Muscle of arm (tissue), 1 donor: ENCODE measurements at regions not wholly inside any gene's neighbourhood (a gene's known extent, or its start where the extent isn't known, plus 50 kb on each side); places are given as distances from the start of the nearest gene placed in this dataset.

Experiments
- DNase-seq: peaks from one replicate; pipeline ENCODE4 v3.0.0-alpha.2; 2013

GRCh38 chr16:51723036-51723724 lies 572.1 kb upstream of the SALL1 start:
- no peak for DNase-seq

DNA sequence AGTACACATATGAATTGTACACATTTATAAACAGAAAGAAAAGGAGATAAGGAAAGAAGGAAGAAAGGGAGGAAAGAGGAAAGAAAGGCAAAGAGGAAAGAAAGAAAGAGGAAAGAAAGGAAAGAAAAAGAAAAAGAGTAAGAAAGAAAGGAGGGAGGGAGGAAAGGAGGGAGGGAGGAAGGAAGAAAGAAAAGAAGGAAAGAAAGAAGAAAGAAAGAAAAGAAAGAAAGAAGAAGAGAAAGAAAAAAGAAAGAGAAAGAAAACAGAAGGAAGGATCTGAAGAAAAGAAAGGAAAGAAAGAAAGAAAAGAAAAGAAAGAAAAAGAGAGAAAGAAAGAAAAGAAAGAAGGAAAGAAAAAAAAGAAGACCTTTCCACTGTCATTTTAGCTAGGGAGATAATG lies 571.4 kb upstream of the SALL1 start:
- DNase-seq: no peak

DNA sequence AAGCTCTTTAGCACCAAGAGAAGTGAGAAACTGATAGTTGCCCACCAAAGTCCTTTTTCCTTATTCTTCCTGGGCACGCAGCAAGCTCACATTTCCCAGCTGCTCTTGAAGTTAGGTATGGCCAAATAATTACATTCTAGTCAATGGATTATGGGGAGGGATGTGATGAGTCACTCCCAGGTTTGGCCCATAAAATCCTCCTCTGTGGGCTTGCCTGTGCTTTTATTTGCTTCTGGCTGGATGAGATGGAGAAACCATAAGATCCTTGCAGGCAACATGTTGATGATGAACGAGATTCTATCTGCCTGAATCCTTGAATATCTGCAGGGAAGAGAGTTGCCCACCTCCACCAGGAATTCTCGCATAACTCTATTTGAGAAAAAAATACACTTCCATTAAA lies 568.3 kb upstream of the SALL1 start:
- DNase-seq: no peak

- no peak for DNase-seq
These were observed 565.1 kb upstream of the SALL1 start for GRCh38 chr16:51716195-51716594.

GRCh38 chr16:51713502-51713901 lies 562.4 kb upstream of the SALL1 start:
- DNase-seq: no peak

GRCh38 chr16:51710905-51711563 lies 560.0 kb upstream of the SALL1 start:
- DNase-seq: no peak

GRCh38 chr16:51710186-51710585 lies 559.1 kb upstream of the SALL1 start:
- no peak for DNase-seq

GRCh38 chr16:51708861-51709260 lies 557.8 kb upstream of the SALL1 start:
- no peak for DNase-seq

DNA sequence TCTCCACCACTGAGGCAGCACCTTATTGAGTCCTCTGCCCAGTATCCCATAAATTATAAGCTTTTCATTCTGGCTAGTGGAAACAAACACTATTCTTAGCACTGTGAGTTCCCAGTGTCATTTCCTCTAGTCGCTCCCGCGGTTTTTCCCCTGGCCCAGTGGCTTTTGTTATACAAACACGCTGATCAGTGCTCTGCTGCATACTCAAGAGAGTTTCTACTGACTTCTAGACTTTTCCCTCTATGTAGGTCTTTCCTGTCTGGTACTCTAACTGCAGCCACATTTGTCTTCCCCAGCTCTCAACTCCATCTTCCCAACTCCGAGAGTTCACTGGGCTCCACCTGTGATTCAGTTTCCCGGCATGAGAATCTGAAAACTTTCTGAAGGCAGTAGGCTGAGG lies 556.6 kb upstream of the SALL1 start:
- DNase-seq: no peak

DNA sequence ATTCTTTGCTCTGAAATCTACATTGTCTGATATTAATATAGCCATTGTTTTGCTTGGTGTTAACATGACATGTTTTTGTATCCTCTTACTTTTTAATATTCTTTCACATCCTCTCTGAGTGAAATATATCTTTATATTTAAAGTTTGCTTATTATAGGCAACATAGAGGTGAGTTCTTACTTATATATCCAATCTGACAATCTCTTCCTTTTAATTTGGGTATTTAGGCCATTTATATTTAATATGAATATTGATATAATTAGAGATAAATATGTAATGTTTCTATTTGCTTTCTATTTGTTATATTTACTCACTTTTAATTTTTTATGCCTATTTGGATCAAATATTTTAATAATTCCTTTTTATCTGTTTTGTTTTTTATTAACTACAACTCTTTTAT lies 554.1 kb upstream of the SALL1 start:
- no peak for DNase-seq

- no peak for DNase-seq
These were observed 550.0 kb upstream of the SALL1 start for GRCh38 chr16:51701025-51701424.

GRCh38 chr16:51699686-51700396 lies 548.8 kb upstream of the SALL1 start:
- DNase-seq: no peak

- DNase-seq: no peak
These were observed 547.6 kb upstream of the SALL1 start for GRCh38 chr16:51698647-51699046.

GRCh38 chr16:51697454-51697853 lies 546.4 kb upstream of the SALL1 start:
- DNase-seq: no peak

GRCh38 chr16:51696376-51696775 lies 545.3 kb upstream of the SALL1 start:
- no peak for DNase-seq

DNA sequence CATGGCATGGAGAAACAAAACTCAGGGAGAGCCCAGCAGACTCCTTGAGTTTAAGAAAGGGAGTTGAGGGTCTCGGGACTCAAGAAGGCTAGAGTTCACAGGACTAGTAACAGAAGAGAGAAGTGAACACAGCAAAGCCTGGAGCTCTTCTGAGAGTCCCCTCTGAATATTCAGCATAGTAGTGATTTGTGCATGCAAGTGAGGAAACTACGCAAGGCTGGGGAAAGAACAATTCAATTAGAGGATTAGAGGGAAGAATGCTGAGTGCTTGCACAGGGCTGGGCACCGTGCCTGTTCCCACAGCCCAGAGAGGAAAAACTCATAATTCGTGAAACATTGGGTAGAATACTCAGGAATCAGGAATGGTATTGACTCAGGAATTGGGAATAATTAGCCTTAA lies 540.0 kb upstream of the SALL1 start:
- no peak for DNase-seq

DNA sequence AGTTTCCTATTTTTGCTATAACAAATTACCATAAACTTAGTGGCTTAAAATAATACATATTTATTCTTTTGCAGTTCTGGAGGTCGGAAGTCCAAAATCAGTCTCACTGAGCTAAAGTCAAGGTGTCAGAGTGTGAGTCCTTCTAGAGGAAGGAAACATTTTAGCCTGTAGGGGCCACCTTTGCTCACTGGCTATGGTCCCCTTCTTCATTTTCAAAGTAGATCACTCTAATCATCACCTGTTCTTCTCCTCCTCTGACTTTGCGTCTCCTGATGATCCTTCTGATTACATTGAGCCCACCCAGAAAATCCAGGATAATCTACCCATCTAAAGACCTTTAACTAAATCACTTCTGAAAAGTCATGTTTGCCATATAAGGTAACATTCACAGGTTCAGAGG lies 534.4 kb upstream of the SALL1 start:
- no peak for DNase-seq

DNA sequence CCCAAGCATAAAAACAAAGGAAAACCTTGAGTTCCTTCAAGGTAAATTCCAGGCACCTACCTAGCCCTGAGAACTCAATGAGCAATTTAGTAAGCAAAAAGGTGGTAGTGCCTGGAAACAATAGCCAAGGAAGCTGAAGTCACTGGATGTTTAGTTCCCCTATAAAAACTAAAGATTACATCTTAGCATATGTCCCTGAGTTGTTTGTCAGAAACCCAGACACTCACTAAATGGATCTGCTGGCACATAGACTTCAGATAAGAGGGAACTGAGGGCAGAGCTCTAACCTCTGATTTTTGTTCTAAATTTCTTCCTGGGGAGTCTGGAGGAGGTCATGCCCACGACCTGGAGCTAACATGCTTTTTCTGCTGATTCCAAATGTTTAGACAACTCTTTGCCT lies 532.8 kb upstream of the SALL1 start:
- no peak for DNase-seq

DNA sequence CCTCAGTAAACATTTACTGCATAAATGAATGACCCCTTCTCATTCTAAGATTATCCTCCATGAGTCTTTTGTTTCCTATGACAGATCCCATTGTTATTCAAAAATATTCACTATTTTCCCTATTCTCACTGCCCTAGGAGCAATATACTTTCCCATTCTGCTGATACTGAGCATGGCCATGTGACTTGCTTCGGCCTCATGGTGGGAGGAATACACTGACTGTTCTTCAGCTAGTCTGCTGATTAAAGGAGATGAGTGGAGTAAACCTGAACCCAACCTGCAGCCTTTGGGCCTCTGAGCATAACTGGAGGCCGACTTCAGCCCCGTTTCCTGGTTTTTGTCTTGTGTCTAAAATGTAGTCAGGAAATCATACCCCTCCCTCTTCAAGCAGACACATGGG lies 531.8 kb upstream of the SALL1 start:
- DNase-seq: no peak

DNA sequence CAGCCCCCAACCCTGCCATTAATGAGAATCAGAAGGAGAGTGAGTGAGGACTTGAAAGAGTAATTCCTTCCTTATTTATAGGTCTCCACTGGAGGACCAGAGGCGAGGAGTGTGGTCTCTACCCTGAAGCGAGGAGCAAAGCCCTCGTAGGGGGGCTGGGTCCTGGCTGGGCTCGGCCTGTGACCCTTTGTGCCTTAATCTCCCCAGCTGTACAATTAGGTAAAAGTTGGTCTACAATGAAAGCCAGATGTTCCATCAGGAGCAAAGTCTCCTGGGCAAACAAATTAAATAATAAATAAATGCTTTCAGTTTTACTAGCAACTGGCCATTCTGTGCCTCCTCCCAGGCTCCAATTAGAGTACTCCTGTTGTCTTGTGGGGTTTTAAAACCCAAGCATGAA lies 523.5 kb upstream of the SALL1 start:
- DNase-seq: no peak

- DNase-seq: no peak
These were observed 519.5 kb upstream of the SALL1 start for GRCh38 chr16:51670527-51670926.

- no peak for DNase-seq
These were observed 515.8 kb upstream of the SALL1 start for GRCh38 chr16:51666821-51667220.

GRCh38 chr16:51666074-51666473 lies 515.0 kb upstream of the SALL1 start:
- DNase-seq: no peak
